HG03565 (cell line): ENCODE measurements at regions not wholly inside any gene's neighbourhood (a gene's known extent, or its start where the extent isn't known, plus 50 kb on each side); places are given as distances from the start of the nearest gene placed in this dataset.
"Not testable (repeated sequence)": the region's sequence is repeated elsewhere in the genome, so short reads cannot be mapped to it uniquely, and the experiment has no call there.

Experiments used
- ATAC-seq: cut with Tn5 transposase; IDR thresholded peaks from one replicate; pipeline ENCODE4 v1.9.1; 2021; ENCODE audit warnings: mild to moderate bottlenecking, moderate library complexity; ENCODE audit not compliant: unreplicated experiment

DNA sequence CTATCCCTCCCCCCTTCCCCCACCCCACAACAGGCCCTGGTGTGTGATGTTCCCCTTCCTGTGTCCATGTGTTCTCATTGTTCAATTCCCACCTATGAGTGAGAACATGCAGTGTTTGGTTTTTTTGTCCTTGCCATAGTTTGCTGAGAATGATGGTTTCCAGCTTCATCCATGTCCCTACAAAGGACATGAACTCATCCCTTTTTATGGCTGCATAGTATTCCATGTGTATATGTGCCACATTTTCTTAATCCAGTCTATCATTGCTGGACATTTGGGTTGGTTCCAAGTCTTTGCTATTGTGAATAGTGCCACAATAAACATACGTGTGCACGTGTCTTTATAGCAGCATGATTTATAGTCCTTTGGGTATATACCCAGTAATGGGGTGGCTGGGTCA lies 52.3 kb upstream of the MAN1A2 start:
- ATAC-seq: not testable (repeated sequence)

DNA sequence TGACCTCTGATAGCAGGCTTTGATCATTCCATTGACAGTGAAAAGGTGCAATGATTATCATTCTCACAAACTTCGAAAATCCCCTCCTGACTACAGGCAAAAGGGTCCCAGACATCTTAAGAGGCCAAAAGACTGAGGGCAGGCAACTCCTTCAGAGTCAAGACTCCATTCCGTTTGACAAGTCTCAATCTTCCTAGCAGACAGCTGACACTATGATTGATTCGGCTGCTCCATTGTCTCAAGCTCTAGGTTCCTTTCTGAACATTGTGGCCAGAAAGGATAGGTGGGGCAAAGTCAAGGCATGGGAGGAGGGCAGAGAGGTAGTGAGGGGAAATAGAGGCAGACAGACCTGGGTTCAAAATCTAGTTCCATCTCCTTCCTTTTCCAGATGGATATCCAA lies 53.7 kb upstream of the MAN1A2 start:
- no peak for ATAC-seq

DNA sequence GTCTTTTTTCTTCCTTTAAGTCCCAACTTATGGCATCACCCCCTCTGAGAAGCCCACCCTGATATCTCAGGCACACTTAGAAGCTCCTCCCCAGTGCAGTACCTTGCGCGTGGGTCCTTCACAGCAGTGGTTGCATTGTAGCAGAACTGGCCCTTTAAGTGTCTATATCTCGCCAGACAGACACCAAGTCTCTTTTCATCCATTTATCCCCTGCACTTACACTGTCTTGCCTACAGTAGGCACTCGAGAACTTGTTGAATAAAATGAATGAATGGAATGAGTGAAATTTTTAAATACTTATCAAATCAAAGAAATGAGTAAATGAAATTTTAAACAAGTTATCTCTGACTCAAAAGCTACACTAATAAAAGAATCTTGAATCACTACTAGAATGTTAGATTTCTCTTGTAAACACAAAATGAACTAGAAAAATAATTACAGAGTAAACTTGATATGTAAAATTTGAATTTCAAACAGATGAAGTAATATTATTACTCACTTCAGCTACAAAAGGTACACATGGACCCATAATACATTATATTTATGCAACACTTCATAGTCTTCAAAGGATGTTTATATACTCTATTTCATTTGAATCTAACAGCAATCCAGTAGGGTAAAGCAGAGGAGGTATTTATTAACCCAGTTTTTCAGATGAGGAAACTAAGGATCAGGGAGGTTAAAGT lies 54.7 kb upstream of the MAN1A2 start:
- ATAC-seq: peak; percentile 43

DNA sequence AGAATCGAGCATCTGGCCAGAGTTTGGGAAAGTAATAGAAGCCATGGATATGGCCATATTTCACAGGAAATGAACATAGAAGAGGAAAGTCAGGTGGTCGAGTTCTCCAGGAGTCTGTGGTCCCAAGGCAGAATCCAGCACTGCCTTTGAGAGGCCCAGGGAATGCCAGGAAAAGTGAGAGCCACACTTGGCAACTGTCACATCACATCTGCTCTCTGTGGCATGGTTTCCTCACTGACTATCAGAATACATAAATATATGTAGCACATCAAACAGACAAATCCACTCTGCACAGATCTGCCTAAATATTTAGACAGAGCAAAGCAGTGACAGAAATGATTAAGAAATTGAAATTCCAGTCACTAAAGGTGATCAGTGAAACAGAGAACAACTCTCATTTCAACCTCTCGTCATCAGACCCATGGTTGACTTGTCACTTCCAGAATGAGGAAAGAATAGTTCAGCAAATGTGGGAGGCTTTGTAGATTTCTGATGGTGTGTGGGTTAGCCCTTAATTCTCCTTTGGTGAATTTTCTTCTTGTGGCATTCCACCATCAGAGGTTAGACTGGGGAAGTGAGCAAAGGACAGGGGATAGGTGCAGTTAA lies 58.8 kb upstream of the MAN1A2 start:
- ATAC-seq: no peak

GRCh38 chr1:117301901-117302300 lies 65.3 kb upstream of the MAN1A2 start:
- ATAC-seq: no peak

DNA sequence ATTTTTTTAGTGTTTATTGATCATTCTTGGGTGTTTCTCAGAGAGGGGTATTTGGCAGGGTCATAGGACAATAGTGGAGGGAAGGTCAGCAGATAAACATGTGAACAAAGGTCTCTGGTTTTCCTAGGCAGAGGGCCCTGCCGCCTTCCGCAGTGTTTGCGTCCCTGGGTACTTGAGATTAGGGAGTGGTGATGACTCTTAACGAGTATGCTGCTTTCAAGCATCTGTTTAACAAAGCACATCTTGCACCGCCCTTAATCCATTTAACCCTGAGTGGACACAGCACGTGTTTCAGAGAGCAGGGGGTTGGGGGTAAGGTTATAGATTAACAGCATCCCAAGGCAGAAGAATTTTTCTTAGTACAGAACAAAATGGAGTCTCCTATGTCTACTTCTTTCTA lies 67.1 kb upstream of the MAN1A2 start:
- ATAC-seq: not testable (repeated sequence)

DNA sequence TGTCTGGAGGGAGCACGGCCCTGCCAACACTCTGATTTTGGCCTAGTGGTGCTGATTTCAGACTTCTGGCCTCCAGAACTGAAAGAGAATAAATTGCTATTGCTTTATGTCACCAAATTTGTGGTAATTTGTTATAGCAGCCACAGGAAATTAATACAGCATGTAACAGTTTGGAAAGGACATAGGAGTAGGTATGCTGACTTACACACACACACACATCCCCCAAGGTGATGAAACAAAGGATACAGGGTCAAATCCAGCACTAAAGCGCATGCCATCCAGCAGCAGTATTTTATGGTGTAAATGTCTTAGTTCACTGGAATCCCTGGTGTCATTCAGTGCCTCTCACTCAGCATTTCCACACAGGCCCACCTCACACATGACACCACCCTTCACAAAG lies 72.2 kb upstream of the MAN1A2 start:
- no peak for ATAC-seq

GRCh38 chr1:117290890-117291289 lies 76.4 kb upstream of the MAN1A2 start:
- no peak for ATAC-seq

DNA sequence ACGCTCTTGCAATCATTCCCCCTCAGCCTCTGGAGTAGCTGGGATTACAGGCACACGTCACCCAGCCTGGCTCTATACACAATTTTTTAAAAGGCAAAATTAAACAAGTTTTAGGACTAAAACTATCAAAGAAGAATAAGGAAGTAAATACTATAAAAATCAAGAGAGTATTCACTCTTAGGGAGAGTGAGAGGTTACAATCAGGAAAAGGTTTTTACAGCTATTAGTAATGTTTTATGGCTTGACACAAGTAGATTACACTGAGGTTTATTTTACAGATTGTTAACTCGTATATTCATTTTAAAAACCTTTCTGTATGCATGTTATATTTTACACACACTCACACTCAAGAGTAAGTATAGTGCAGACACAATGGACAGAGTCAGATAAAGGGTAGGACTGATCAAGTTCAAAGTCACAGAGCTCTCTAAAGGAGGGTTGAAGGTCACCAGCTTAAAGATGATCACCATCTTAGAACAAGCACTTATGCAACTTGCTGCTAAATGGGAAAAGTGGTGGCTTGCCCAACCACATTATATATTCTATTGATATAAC lies 77.9 kb upstream of the MAN1A2 start:
- ATAC-seq: no peak

- ATAC-seq: no peak
Observed at GRCh38 chr1:117286562-117286961, 75.8 kb upstream of the VTCN1 start.

DNA sequence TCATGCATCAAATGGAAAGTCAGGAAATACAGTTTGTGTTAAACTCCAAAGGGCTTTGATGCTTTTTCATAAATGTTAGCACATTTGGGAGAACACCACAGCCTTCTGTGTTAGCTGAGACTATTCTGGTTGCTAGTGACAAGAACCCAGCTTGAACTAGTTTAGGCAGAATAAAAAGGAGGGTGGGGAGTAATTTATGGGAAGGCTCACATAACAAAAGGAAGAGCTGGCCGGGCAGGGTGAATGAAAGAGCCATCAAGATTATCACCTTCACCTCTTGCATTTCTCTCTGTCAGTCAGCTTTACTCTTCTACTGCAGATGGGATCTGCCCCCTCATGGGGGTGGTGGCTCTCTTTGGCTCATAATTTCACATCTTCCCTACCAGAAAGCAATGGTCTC lies 75.4 kb upstream of the VTCN1 start:
- ATAC-seq: no peak

GRCh38 chr1:117284399-117285215 lies 73.9 kb upstream of the VTCN1 start:
- no peak for ATAC-seq

- ATAC-seq: no peak
Observed at GRCh38 chr1:117278531-117278930, 67.8 kb upstream of the VTCN1 start.

GRCh38 chr1:117275055-117275454 lies 64.3 kb upstream of the VTCN1 start:
- no peak for ATAC-seq

DNA sequence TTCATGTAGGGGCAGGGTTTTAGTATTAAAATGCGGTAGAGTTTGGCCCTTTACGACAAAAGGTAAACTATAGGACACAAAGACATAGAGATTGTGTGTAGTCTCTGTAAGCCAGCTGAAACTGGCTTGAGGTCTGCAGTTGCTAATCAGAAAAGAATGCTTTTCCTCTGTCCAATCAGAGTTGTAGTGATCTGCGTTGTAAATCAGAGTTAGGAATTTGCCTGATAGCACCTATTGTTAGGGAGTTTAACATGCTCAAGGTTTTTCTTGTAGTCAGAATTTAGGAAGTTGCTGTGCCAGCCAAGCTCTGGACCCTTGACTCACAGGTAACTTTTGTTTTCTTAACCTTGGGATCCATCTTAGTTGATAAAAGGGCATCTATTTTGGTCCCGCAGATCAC lies 61.2 kb upstream of the VTCN1 start:
- ATAC-seq: no peak

DNA sequence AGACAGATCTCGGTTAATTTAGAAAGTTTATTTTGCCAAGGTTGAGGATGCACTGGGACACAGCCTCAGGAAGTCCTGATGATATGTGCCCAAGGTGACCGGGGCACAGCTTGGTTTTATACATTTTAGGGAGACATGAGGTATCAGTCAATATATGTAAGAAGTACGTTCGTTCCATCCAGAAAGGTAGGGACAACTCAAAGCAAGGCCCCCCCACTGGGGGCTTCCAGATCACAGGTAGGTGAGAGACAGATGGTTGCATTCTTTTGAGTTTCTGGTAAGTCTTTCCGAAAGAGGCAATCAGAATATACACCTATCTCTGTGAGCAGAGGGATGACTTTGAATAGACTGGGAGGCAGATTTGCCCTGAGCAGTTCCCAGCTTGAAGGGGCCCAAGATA lies 60.4 kb upstream of the VTCN1 start:
- no peak for ATAC-seq

DNA sequence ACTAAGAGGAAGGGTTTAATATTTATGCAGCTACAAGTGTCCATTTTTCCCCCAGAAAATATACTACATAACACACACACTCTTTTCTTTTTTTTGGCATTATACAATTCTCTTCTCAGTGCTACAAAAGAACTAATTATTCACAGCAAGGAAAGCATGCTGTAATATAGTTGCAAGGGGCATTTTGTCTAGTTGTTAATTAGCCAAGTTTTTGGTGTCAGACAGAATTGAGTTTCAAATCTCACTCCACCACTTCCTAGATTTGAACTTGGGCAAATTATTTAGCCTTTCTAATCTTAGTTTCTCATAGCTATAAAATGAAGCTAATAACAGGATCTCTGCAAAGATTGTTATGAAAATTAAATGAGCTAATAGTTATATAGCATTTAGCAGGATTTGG lies 60.0 kb upstream of the VTCN1 start:
- ATAC-seq: no peak

GRCh38 chr1:117268535-117269455 lies 58.1 kb upstream of the VTCN1 start:
- no peak for ATAC-seq

GRCh38 chr1:117267232-117267774 lies 56.6 kb upstream of the VTCN1 start:
- no peak for ATAC-seq

DNA sequence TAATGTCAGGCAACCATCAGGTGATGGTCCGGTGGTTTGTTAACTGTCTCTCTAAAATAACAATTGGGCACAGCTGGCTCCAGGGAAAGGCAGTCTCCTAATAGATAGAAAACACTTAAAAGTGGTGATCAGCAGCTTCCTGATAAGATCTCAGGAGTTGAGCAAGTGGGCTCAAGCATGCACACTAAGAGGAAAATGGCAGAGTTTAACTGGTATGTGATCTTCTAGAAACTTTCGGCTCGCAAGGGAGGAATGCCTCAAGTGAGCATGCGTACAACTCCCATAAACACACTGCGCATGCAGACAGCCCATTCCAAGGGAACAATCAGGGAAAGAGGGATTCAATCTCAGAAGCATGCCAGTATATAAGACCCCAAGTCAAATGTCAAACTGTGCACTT lies 52.2 kb upstream of the VTCN1 start:
- ATAC-seq: no peak

GRCh38 chr1:117261424-117261785 lies 50.7 kb upstream of the VTCN1 start:
- ATAC-seq: no peak
